Breast epithelium (tissue), 3 donors: ENCODE measurements at regions not wholly inside any gene's neighbourhood (a gene's known extent, or its start where the extent isn't known, plus 50 kb on each side); places are given as distances from the start of the nearest gene placed in this dataset.

Source experiments
- POLR2A ChIP-seq: fragments of 450-650 bp; IDR thresholded peaks from one replicate; pipeline ENCODE4 v1.6.1; 2016; ENCODE audit warnings: antibody characterized with exemption, mild to moderate bottlenecking, moderate library complexity
- TF ChIP-seq, protein P1 (sequence below), 3 donors: fragments of 450-650 bp; IDR thresholded peaks; one replicate each; pipeline ENCODE4 v1.5.1; 2016 to 2017; ENCODE audit warnings: antibody characterized with exemption in 3 of 3, mild to moderate bottlenecking in 3 of 3, moderate library complexity in 3 of 3

DNA sequence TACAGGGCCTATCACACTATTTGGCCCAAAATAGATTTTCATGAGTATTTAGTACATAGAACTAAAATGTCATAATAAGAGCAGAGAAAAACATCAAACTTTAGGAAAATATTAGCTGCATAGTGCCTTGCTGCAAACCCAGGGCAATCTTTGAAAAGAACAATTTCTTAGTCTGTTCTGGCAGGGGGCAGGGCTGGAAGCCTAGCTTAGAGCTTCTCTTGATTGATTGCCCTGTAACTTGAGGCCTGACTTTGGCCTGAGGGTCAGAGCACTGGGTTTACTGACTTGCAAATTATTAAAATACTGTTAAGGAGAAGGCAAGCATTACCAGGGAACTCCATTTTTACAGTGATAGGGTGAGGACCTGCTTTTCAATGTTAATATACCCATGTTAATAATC, 115.8 kb upstream of the SPAG17 start:
- TF ChIP-seq, protein P1, sequence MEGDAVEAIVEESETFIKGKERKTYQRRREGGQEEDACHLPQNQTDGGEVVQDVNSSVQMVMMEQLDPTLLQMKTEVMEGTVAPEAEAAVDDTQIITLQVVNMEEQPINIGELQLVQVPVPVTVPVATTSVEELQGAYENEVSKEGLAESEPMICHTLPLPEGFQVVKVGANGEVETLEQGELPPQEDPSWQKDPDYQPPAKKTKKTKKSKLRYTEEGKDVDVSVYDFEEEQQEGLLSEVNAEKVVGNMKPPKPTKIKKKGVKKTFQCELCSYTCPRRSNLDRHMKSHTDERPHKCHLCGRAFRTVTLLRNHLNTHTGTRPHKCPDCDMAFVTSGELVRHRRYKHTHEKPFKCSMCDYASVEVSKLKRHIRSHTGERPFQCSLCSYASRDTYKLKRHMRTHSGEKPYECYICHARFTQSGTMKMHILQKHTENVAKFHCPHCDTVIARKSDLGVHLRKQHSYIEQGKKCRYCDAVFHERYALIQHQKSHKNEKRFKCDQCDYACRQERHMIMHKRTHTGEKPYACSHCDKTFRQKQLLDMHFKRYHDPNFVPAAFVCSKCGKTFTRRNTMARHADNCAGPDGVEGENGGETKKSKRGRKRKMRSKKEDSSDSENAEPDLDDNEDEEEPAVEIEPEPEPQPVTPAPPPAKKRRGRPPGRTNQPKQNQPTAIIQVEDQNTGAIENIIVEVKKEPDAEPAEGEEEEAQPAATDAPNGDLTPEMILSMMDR (IDR thresholded peaks at IDR 0.05) = no peak
- TF ChIP-seq POLR2A = no peak
